ENCODE measurements at regions not wholly inside any gene's neighbourhood (a gene's known extent, or its start where the extent isn't known, plus 50 kb on each side); places are given as distances from the start of the nearest gene placed in this dataset.

DNA sequence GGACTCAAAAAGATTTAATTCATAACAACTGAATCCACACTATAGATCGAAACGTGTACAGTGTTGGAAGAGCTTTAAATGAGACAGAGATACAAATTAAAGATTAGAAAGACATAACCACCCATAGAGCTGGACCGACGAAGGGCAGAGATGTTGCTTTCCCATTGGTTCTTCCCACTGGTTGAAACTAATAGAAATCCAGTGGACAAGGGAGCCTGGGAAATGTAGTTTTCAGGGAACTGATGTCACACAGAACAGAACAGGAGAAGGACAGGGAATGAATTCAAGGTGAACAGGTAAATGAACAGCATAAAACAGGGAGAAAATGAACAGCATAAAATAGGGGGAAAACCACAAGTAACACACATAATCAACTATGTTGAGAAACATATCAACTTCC lies 328.7 kb downstream of the ZNF621 start:
- Histone ChIP-seq H3K27me3 (no peaks in the 10 kb centered on the region), H3K4me1 (no peaks in the 10 kb centered on the region), H3K36me3 (no peaks in the 10 kb centered on the region), H3K9me3 (no peaks in the 10 kb centered on the region), H3K27ac (no peak overlapping the region), H3K4me3 (replicated peaks in 1 of 3) (no peak overlapping the region)
- 87 to 91% methylated on average over 4 of the region's 4 CpGs for whole genome bisulfite sequencing, 2 donors
- no peak for DNase-seq
- TF ChIP-seq, protein P1, sequence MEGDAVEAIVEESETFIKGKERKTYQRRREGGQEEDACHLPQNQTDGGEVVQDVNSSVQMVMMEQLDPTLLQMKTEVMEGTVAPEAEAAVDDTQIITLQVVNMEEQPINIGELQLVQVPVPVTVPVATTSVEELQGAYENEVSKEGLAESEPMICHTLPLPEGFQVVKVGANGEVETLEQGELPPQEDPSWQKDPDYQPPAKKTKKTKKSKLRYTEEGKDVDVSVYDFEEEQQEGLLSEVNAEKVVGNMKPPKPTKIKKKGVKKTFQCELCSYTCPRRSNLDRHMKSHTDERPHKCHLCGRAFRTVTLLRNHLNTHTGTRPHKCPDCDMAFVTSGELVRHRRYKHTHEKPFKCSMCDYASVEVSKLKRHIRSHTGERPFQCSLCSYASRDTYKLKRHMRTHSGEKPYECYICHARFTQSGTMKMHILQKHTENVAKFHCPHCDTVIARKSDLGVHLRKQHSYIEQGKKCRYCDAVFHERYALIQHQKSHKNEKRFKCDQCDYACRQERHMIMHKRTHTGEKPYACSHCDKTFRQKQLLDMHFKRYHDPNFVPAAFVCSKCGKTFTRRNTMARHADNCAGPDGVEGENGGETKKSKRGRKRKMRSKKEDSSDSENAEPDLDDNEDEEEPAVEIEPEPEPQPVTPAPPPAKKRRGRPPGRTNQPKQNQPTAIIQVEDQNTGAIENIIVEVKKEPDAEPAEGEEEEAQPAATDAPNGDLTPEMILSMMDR (IDR thresholded peaks at IDR 0.05), result no peak
- TF ChIP-seq POLR2A (IDR thresholded peaks at IDR 0.05), result no peak
- intact Hi-C loops (cut with DNase I), result no loop called here

DNA sequence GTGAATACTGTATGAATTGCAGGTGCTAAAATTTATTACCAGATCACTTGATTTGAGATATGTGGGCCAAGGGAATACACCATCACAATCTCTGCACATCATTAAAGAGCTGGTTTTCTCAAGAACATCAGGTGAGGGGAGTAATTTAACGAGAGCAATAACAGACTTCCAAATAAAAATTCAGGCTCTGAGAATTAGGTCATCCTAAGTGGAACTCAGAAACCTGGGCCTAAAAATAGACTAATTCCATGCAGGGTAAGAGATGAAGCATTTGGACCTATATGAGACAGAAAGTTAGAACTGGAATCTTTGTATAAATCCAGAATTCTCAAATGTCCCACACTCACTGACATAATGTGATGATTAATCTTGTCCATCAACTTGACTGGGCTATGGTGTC lies 331.1 kb downstream of the ZNF621 start:
- H3K36me3 ChIP-seq, result no peaks in the 10 kb centered on the region
- H3K9me3 ChIP-seq, result no peaks in the 10 kb centered on the region
- H3K27ac ChIP-seq, result no peak overlapping the region
- H3K4me1 ChIP-seq, result no peaks in the 10 kb centered on the region
- DNase-seq, result no peak
- no peak overlapping the region for H3K4me3 ChIP-seq (replicated peaks in 1 of 3)
- TF ChIP-seq, protein P1 (IDR thresholded peaks at IDR 0.05), result no peak
- no peak for TF ChIP-seq POLR2A (IDR thresholded peaks at IDR 0.05)
- no peaks in the 10 kb centered on the region for H3K27me3 ChIP-seq
- intact Hi-C loops (cut with DNase I), result no loop called here
- 94% methylated on average over 1 of the region's 1 CpG for WGBS, 2 donors

DNA sequence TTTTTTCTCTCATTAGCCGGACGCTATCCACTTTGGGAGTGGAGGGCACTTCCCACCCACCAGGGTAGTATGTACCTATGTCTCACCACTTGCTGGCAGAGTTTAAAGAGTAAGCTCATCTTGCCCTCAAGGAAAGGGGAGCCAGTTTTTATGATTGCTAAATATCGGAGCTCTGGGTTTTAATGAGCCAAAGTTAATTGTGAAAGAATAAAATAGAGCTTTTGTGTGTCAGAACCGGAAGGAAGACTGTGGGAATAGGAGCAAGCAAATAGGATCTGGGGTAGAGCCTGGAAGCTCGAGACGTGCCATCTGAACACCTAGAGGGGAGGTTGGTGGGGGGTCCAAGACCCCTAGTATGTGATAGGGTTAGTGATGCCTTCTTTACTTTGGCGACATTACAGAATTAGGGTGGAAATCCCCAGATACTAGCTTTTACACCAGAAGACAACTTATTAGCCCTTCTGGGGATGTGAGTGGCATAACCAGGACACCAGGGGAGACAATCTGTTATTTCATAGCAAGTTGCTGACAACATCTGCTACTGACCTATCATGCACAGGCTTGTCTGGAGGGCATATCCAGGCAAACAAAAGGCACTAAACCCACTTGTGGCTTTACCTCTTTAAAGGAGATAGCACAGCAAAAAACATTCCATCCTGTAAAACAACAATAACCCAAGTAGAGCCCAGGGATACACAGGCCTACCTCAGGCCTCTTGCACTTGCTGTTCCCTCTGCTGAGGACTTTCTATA lies 333.8 kb downstream of the ZNF621 start:
- Histone ChIP-seq H3K4me3 (replicated peaks in 1 of 3) (no peak overlapping the region), H3K4me1 (no peaks in the 10 kb centered on the region), H3K36me3 (no peaks in the 10 kb centered on the region), H3K27me3 (no peaks in the 10 kb centered on the region), H3K9me3 (no peaks in the 10 kb centered on the region), H3K27ac (no peak overlapping the region)
- intact Hi-C loops (cut with DNase I), result no loop called here
- no peak for TF ChIP-seq POLR2A (IDR thresholded peaks at IDR 0.05)
- TF ChIP-seq, protein P1 (IDR thresholded peaks at IDR 0.05), result no peak
- no peak for DNase-seq
- 92 to 97% methylated on average over 7 of the region's 7 CpGs for WGBS, 2 donors

DNA sequence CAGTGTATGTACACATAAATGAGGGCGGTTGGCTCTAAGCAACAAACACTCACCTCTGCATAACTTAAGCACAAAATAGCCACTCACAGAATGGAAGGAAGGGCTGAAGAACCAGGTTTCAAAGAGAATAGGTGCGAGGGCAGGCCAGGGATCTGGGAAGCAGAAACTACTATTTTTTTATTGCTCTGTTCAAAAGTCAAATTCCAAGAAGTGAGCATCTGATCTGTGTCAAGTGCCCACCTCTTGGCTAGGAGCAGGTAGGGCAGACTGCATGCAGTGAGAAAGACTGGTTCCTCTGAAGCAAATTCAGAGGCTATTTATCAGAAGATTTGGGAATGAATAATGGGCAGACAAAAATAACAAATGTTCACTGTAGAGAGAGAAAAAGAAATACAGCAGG lies 336.4 kb upstream of the CTNNB1 start:
- WGBS, 2 donors, result 87 to 88% methylated on average over 2 of the region's 2 CpGs
- Histone ChIP-seq H3K4me3 (replicated peaks in 1 of 3) (no peak overlapping the region), H3K36me3 (no peaks in the 10 kb centered on the region), H3K9me3 (no peaks in the 10 kb centered on the region), H3K27ac (no peak overlapping the region), H3K27me3 (no peaks in the 10 kb centered on the region), H3K4me1 (no peaks in the 10 kb centered on the region)
- intact Hi-C loops (cut with DNase I), result no loop called here
- TF ChIP-seq, protein P1 (IDR thresholded peaks at IDR 0.05), result no peak
- no peak for TF ChIP-seq POLR2A (IDR thresholded peaks at IDR 0.05)
- DNase-seq, result no peak

DNA sequence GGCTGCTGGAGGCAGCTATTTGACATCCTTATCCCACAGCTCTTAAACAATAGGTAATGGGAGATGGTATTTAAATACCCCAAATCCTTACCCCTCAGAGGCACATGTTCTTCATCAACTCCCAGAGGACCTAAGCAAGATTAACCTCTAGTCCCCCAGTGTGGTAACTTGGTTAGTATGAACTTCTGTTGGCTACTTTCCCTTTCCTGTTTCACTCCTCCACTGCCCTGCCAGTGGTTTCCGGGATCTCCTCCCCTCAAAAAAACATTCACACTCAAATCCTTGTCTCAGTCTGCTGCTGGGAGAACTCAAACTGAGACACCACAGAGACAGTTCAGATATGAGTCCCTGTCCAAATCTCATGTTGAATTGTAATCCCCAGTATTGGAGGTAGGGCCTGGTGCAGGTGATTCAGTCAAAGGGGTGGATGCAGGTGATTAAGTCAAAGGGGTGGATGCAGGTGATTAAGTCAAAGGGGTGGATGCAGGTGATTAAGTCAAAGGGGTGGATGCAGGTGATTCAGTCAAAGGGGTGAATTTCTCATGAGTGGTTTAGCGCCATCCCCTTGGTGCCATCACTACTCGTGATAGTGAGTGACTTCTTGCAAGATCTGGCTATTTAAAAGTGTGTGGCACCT lies 335.0 kb upstream of the CTNNB1 start:
- no peak overlapping the region for H3K27ac ChIP-seq

More for the DNA sequence above, 335.0 kb upstream of the CTNNB1 start:
- H3K27me3 ChIP-seq, result no peaks in the 10 kb centered on the region
- 69 to 93% methylated on average over 3 of the region's 3 CpGs for WGBS, 2 donors
- peaks cover 5 to 6% of the 10 kb centered on the region in 2 donors for H3K4me1 ChIP-seq
- intact Hi-C loops (cut with DNase I), result no loop called here
- no peaks in the 10 kb centered on the region for H3K9me3 ChIP-seq
- no peaks in the 10 kb centered on the region for H3K36me3 ChIP-seq
- no peak for DNase-seq
- no peak overlapping the region for H3K4me3 ChIP-seq (replicated peaks in 1 of 3)
- no peak for TF ChIP-seq POLR2A (IDR thresholded peaks at IDR 0.05)
- TF ChIP-seq, protein P1 (IDR thresholded peaks at IDR 0.05), result no peak

Measured in thyroid gland (tissue), 4 donors.